ENCODE measurements at regions not wholly inside any gene's neighbourhood (a gene's known extent, or its start where the extent isn't known, plus 50 kb on each side); places are given as distances from the start of the nearest gene placed in this dataset.

DNA sequence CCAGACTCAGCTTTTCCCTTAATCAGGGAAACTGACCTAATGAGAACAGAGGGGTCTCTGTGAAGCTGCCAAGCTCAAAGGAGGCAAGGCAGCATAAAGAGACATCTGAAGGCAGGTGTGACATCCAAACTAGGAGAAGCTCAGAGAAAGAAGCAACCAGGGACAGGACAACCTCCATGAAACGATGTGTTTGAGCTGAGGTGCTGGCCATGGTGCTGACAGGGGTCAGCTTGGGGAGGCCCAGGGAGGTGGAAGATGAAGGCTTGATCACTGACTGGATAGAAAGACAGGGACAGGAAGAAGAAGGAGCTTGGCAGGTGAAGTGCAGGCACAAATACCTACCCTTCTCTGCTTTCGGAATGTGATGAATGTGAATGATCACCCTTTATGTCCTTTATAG is 179.5 kb upstream of the NSMCE3 start:
- Histone ChIP-seq H3K36me3 (ENCODE audit: control insufficient read depth in 2 of 2, extremely low read depth in 1 of 2, insufficient read depth in 2 of 2, low read length in 2 of 2) (no peaks in the 10 kb centered on the region), H3K9me1 (ENCODE audit: control insufficient read depth, extremely low read depth, insufficient read depth, low read length) (no peaks in the 10 kb centered on the region), H2AFZ (ENCODE audit: control insufficient read depth, low read length) (no peak overlapping the region), H3K27ac (ENCODE audit: control insufficient read depth, insufficient read depth, low read length) (no peak overlapping the region), H3K4me1 (ENCODE audit: control insufficient read depth, extremely low read depth, insufficient read depth, low read length) (no peaks in the 10 kb centered on the region), H3K9ac (ENCODE audit: control insufficient read depth, extremely low read depth, insufficient read depth, low read length) (no peak overlapping the region), H3K9me3 (ENCODE audit: control insufficient read depth, low read depth, low read length) (peaks cover 1% of the 10 kb centered on the region), H3K4me2 (ENCODE audit: control insufficient read depth, extremely low read depth, insufficient read depth, low read depth, low read length) (no peak overlapping the region), H4K20me1 (ENCODE audit: control insufficient read depth, extremely low read depth, insufficient read depth, low read length) (no peaks in the 10 kb centered on the region), H3K79me2 (ENCODE audit: control insufficient read depth, insufficient read depth, low read length) (no peaks in the 10 kb centered on the region), H3K27me3 (ENCODE audit: control insufficient read depth, extremely low read depth, insufficient read depth, low read length) (no peaks in the 10 kb centered on the region), H3K4me3 (ENCODE audit: control insufficient read depth in 2 of 3, extremely low read depth in 1 of 3, insufficient read depth in 2 of 3, low read depth in 1 of 3, low read length in 3 of 3) (no peak overlapping the region)
- no peak for TF ChIP-seq EZH2 (IDR thresholded peaks at IDR 0.05; ENCODE audit: low read length)
- TF ChIP-seq, protein P1, sequence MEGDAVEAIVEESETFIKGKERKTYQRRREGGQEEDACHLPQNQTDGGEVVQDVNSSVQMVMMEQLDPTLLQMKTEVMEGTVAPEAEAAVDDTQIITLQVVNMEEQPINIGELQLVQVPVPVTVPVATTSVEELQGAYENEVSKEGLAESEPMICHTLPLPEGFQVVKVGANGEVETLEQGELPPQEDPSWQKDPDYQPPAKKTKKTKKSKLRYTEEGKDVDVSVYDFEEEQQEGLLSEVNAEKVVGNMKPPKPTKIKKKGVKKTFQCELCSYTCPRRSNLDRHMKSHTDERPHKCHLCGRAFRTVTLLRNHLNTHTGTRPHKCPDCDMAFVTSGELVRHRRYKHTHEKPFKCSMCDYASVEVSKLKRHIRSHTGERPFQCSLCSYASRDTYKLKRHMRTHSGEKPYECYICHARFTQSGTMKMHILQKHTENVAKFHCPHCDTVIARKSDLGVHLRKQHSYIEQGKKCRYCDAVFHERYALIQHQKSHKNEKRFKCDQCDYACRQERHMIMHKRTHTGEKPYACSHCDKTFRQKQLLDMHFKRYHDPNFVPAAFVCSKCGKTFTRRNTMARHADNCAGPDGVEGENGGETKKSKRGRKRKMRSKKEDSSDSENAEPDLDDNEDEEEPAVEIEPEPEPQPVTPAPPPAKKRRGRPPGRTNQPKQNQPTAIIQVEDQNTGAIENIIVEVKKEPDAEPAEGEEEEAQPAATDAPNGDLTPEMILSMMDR (optimal IDR thresholded peaks at IDR 0.05 in 1 of 3, IDR thresholded peaks at IDR 0.05 in 1 of 3, conservative IDR thresholded peaks at IDR 0.05 in 1 of 3; ENCODE audit: extremely low read depth in 1 of 3, insufficient read depth in 2 of 3, low read length in 3 of 3) = no peak
- FAIRE-seq (no peak), DNase-seq (ENCODE audit: low read depth, low spot score) (no peak)
- dilution Hi-C loops (cut with MboI; ENCODE audit: extremely low pct_ligation_motif_present, low sequenced_read_pairs) = no loop called here

DNA sequence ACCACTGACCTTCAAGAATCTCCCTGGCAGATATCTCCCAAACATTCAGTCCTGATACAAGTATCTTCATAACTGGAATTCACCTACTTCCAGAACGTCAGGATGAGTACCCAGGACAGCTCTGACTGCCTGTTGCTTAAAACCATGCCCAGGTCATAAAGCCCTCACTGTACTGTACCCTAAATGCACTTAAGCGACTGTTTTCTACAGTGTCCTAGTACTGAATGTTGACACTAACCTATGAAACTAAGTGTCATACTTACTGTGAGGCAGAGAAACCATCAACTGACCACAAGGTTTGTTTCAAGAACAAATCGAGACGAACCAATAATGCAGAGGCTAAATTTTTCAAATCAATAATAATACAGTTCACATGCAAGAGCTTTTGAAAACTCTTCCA is 178.7 kb upstream of the NSMCE3 start:
- dilution Hi-C loops (cut with MboI; ENCODE audit: extremely low pct_ligation_motif_present, low sequenced_read_pairs) = no loop called here
- FAIRE-seq = no peak

More for the DNA sequence above, 178.7 kb upstream of the NSMCE3 start:
- no peak overlapping the region for H3K4me3 ChIP-seq (ENCODE audit: control insufficient read depth in 2 of 3, extremely low read depth in 1 of 3, insufficient read depth in 2 of 3, low read depth in 1 of 3, low read length in 3 of 3)
- H3K36me3 ChIP-seq (ENCODE audit: control insufficient read depth in 2 of 2, extremely low read depth in 1 of 2, insufficient read depth in 2 of 2, low read length in 2 of 2) = no peaks in the 10 kb centered on the region
- no peaks in the 10 kb centered on the region for H3K27me3 ChIP-seq (ENCODE audit: control insufficient read depth, extremely low read depth, insufficient read depth, low read length)
- no peak overlapping the region for H3K9ac ChIP-seq (ENCODE audit: control insufficient read depth, extremely low read depth, insufficient read depth, low read length)
- H3K4me1 ChIP-seq (ENCODE audit: control insufficient read depth, extremely low read depth, insufficient read depth, low read length) = no peaks in the 10 kb centered on the region
- no peak overlapping the region for H3K27ac ChIP-seq (ENCODE audit: control insufficient read depth, insufficient read depth, low read length)
- peaks cover 1% of the 10 kb centered on the region for H3K9me3 ChIP-seq (ENCODE audit: control insufficient read depth, low read depth, low read length)
- no peaks in the 10 kb centered on the region for H4K20me1 ChIP-seq (ENCODE audit: control insufficient read depth, extremely low read depth, insufficient read depth, low read length)
- H3K9me1 ChIP-seq (ENCODE audit: control insufficient read depth, extremely low read depth, insufficient read depth, low read length) = no peaks in the 10 kb centered on the region
- DNase-seq (ENCODE audit: low read depth, low spot score) = no peak
- H2AFZ ChIP-seq (ENCODE audit: control insufficient read depth, low read length) = no peak overlapping the region
- no peak overlapping the region for H3K4me2 ChIP-seq (ENCODE audit: control insufficient read depth, extremely low read depth, insufficient read depth, low read depth, low read length)
- no peak for TF ChIP-seq EZH2 (IDR thresholded peaks at IDR 0.05; ENCODE audit: low read length)
- TF ChIP-seq, protein P1 (optimal IDR thresholded peaks at IDR 0.05 in 1 of 3, IDR thresholded peaks at IDR 0.05 in 1 of 3, conservative IDR thresholded peaks at IDR 0.05 in 1 of 3; ENCODE audit: extremely low read depth in 1 of 3, insufficient read depth in 2 of 3, low read length in 3 of 3) = no peak
- no peaks in the 10 kb centered on the region for H3K79me2 ChIP-seq (ENCODE audit: control insufficient read depth, insufficient read depth, low read length)
